Transverse colon (tissue), 4 donors: ENCODE measurements at regions not wholly inside any gene's neighbourhood (a gene's known extent, or its start where the extent isn't known, plus 50 kb on each side); places are given as distances from the start of the nearest gene placed in this dataset.

Experiments
- EP300 ChIP-seq: sonication (generic); formaldehyde crosslinking; IDR thresholded peaks from one replicate; pipeline ENCODE4 v1.6.1; 2017; ENCODE audit warnings: antibody characterized with exemption, low read depth
- POLR2A ChIP-seq: fragments of 450-650 bp; IDR thresholded peaks from one replicate; pipeline ENCODE4 v1.6.1; 2016; ENCODE audit warnings: antibody characterized with exemption, mild to moderate bottlenecking, moderate library complexity
- POLR2AphosphoS5 ChIP-seq, 3 donors: sonication (generic); formaldehyde crosslinking; IDR thresholded peaks; one replicate each; pipeline ENCODE4 v1.6.1; 2016; ENCODE audit warnings: antibody characterized with exemption in 3 of 3
- TF ChIP-seq, protein P1 (sequence below), 5 experiments: fragments of 200-600 bp in 3 of 5; fragments of 450-650 bp in 2 of 5; sonication (generic) in 3 of 5; IDR thresholded peaks; 1 replicate in 2 of 5; 2 replicates in 3 of 5; pipeline ENCODE4 v1.5.1; 2016 to 2017; ENCODE audit warnings: antibody characterized with exemption in 5 of 5, inconsistent platforms in 3 of 5, mild to moderate bottlenecking in 2 of 5, moderate library complexity in 1 of 5

- TF ChIP-seq, protein P1, sequence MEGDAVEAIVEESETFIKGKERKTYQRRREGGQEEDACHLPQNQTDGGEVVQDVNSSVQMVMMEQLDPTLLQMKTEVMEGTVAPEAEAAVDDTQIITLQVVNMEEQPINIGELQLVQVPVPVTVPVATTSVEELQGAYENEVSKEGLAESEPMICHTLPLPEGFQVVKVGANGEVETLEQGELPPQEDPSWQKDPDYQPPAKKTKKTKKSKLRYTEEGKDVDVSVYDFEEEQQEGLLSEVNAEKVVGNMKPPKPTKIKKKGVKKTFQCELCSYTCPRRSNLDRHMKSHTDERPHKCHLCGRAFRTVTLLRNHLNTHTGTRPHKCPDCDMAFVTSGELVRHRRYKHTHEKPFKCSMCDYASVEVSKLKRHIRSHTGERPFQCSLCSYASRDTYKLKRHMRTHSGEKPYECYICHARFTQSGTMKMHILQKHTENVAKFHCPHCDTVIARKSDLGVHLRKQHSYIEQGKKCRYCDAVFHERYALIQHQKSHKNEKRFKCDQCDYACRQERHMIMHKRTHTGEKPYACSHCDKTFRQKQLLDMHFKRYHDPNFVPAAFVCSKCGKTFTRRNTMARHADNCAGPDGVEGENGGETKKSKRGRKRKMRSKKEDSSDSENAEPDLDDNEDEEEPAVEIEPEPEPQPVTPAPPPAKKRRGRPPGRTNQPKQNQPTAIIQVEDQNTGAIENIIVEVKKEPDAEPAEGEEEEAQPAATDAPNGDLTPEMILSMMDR (IDR thresholded peaks at IDR 0.05): no peak
- TF ChIP-seq POLR2A (no peak), EP300 (no peak), POLR2AphosphoS5 (IDR thresholded peaks at IDR 0.05) (no peak)
These were observed 53.9 kb downstream of the OR10H4 start for GRCh38 chr19:16002406-16003384.
